ENCODE measurements at regions not wholly inside any gene's neighbourhood (a gene's known extent, or its start where the extent isn't known, plus 50 kb on each side); places are given as distances from the start of the nearest gene placed in this dataset.

DNA sequence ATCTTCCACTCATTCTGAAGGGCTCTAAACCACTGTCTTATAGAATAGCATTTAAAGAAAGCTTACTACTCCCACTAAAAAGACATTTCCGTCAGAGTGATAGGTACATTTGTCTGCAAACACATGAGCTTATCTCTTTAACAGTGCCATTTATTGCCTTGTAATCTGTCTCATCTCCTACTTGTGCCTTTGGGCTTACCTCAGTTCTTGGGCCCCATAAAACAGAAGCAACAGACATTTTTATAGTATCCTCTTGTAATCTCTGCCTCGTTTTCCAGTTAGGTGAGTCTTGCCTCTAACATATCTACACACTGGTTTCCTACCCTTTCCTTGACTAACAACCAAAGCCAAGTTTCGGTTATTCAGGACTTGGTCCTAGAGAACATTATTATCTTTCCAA is 681.4 kb upstream of the KIF2B start:
- Mint-ChIP-seq H3K36me3 (ENCODE audit: low read depth) (no peaks in the 10 kb centered on the region), H3K27me3 (ENCODE audit: low read depth) (peaks cover 4% of the 10 kb centered on the region), H3K27ac (ENCODE audit: unreplicated experiment) (no peak overlapping the region), H3K4me3 (ENCODE audit: unreplicated experiment) (no peak overlapping the region), H3K9me3 (ENCODE audit: low read depth) (no peaks in the 10 kb centered on the region), H3K4me1 (ENCODE audit: low read depth) (peaks cover 2% of the 10 kb centered on the region)
- TF ChIP-seq CTCF (IDR thresholded peaks at IDR 0.05) = no peak
- no peak for DNase-seq (ENCODE audit: low spot score)

DNA sequence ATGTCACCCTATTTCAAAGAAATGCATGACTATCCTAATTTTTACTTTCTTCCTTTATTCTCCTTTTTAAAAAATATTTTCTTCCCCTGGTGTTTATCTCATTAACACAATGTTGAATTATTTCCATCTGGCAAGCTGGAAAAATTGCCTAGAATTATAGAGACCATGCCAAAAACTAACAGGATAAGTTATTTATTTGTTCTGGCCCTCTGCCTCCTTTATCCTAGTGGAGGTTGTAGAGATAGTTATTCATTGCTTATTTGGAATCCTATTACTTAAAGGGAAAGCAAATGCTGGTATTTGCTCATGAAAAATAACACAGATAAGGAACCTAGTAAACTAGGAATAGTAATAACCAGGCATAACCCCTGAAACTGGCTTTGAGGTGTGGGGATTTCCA is 684.9 kb upstream of the KIF2B start:
- no peak for DNase-seq (ENCODE audit: low spot score)
- Mint-ChIP-seq H3K27ac (ENCODE audit: unreplicated experiment) (no peak overlapping the region), H3K36me3 (ENCODE audit: low read depth) (no peaks in the 10 kb centered on the region), H3K4me3 (ENCODE audit: unreplicated experiment) (no peak overlapping the region), H3K9me3 (ENCODE audit: low read depth) (no peaks in the 10 kb centered on the region), H3K4me1 (ENCODE audit: low read depth) (no peaks in the 10 kb centered on the region), H3K27me3 (ENCODE audit: low read depth) (peaks cover 11% of the 10 kb centered on the region)
- no peak for TF ChIP-seq CTCF (IDR thresholded peaks at IDR 0.05)

GRCh38 chr17:53135969-53136368 is 686.8 kb upstream of the KIF2B start:
- no peaks in the 10 kb centered on the region for H3K9me3 Mint-ChIP-seq (ENCODE audit: low read depth)
- H3K27ac Mint-ChIP-seq (ENCODE audit: unreplicated experiment) = no peak overlapping the region
- H3K36me3 Mint-ChIP-seq (ENCODE audit: low read depth) = no peaks in the 10 kb centered on the region
- DNase-seq (ENCODE audit: low spot score) = no peak
- no peak overlapping the region for H3K4me3 Mint-ChIP-seq (ENCODE audit: unreplicated experiment)
- H3K27me3 Mint-ChIP-seq (ENCODE audit: low read depth) = peaks cover 14% of the 10 kb centered on the region
- TF ChIP-seq CTCF (IDR thresholded peaks at IDR 0.05) = no peak
- H3K4me1 Mint-ChIP-seq (ENCODE audit: low read depth) = no peaks in the 10 kb centered on the region

GRCh38 chr17:53134548-53134947 is 688.2 kb upstream of the KIF2B start:
- no peak for DNase-seq (ENCODE audit: low spot score)
- H3K4me3 Mint-ChIP-seq (ENCODE audit: unreplicated experiment) = no peak overlapping the region
- no peak overlapping the region for H3K27ac Mint-ChIP-seq (ENCODE audit: unreplicated experiment)
- H3K4me1 Mint-ChIP-seq (ENCODE audit: low read depth) = no peaks in the 10 kb centered on the region
- no peak for TF ChIP-seq CTCF (IDR thresholded peaks at IDR 0.05)
- H3K9me3 Mint-ChIP-seq (ENCODE audit: low read depth) = peaks cover 5% of the 10 kb centered on the region
- H3K27me3 Mint-ChIP-seq (ENCODE audit: low read depth) = peaks cover 14% of the 10 kb centered on the region
- H3K36me3 Mint-ChIP-seq (ENCODE audit: low read depth) = no peaks in the 10 kb centered on the region

- H3K27me3 Mint-ChIP-seq (ENCODE audit: low read depth) = peaks cover 14% of the 10 kb centered on the region
These were observed 688.9 kb upstream of the KIF2B start for GRCh38 chr17:53133876-53134275.

More at GRCh38 chr17:53133876-53134275, 688.9 kb upstream of the KIF2B start:
- Mint-ChIP-seq H3K36me3 (ENCODE audit: low read depth) (no peaks in the 10 kb centered on the region), H3K4me3 (ENCODE audit: unreplicated experiment) (no peak overlapping the region), H3K27ac (ENCODE audit: unreplicated experiment) (no peak overlapping the region), H3K4me1 (ENCODE audit: low read depth) (no peaks in the 10 kb centered on the region), H3K9me3 (ENCODE audit: low read depth) (peaks cover 5% of the 10 kb centered on the region)
- no peak for TF ChIP-seq CTCF (IDR thresholded peaks at IDR 0.05)
- DNase-seq (ENCODE audit: low spot score) = no peak

Measured in chondrocyte (in vitro differentiated cells).